Pancreas (tissue), 10 donors: ENCODE measurements at regions not wholly inside any gene's neighbourhood (a gene's known extent, or its start where the extent isn't known, plus 50 kb on each side); places are given as distances from the start of the nearest gene placed in this dataset.

Experiments used
- ATAC-seq, 4 donors: fragments of 200-7000 bp; cut with Tn5 transposase; one replicate each; pipeline versions ENCODE4 v1.8.0 to v1.9.1; 2020; ENCODE audit warnings: mild to moderate bottlenecking in 4 of 4, moderate library complexity in 4 of 4
- DNase-seq, 6 donors: peaks; one replicate each; pipeline ENCODE4 v3.0.0-alpha.2; 2020
- FAIRE-seq: peaks from 2 replicates; lab custom pipeline; 2012; peaks lifted over from hg19 to GRCh38; lab: Jason Lieb, UNC
- H3K27ac ChIP-seq, 4 donors: fragments of 200-600 bp; sonication (generic); 1 replicate in 3 of 4; 2 replicates in 1 of 4; pipeline versions ENCODE4 v1.5.0 to v1.8.0; 2020
- H3K27me3 ChIP-seq, 4 donors: fragments of 200-600 bp; one replicate each; pipeline ENCODE4 v1.8.0; 2021
- H3K36me3 ChIP-seq, 3 donors: fragments of 200-600 bp; sonication (generic) in 1 of 3; one replicate each; pipeline versions ENCODE4 v1.5.0 to v1.8.0; 2020 to 2021
- H3K4me1 ChIP-seq, 3 donors: fragments of 200-600 bp; one replicate each; pipeline ENCODE4 v1.8.0; 2021
- H3K4me3 ChIP-seq, 4 donors: fragments of 200-600 bp; sonication (generic) in 2 of 4; one replicate each; pipeline versions ENCODE4 v1.5.0 to v1.8.0; 2020 to 2021
- H3K9me3 ChIP-seq, 4 donors: fragments of 200-600 bp; one replicate each; pipeline ENCODE4 v1.8.0; 2021
- WGBS, 2 donors: extraction: QIAGEN DNeasy Blood & Tissue Kit; methylation state at CpG; one replicate each; pipeline ENCODE4 v1.1.7; 2013; 5-methylcytosine and 5-hydroxymethylcytosine counted together
- intact Hi-C, 3 donors: fragments of 100-400 bp; cut with DNase I; formaldehyde crosslinking; loops; one replicate each; pipeline versions ENCODE4 v1.11.1 to v1.14.2; 2022
- TF ChIP-seq, protein P1 (sequence below), 4 donors: fragments of 200-600 bp; sonication (generic) in 3 of 4; IDR thresholded peaks; one replicate each; pipeline versions ENCODE4 v1.5.0 to v1.8.0; 2021; ENCODE audit warnings: antibody characterized with exemption in 4 of 4
- donor health status: healthy with polysubstance abuse.
- donor health status: DM: no; HTN: no; CAD: no; lungs with moderate emphysema.
- donor health status: DM: no; HTN: no; CAD: no.
- donor health status: control.
- donor health status: control.
- donor health status: Bipolar disorder and iron deficiency.
- donor health status: DM: yes; HTN: yes; CAD: no.
- donor health status: DM: no; HTN: no; CAD: no.
- donor health status: DM: no; HTN: no; CAD: no.
- donor health status: DM: yes; HTN: yes; CAD: no.

DNA sequence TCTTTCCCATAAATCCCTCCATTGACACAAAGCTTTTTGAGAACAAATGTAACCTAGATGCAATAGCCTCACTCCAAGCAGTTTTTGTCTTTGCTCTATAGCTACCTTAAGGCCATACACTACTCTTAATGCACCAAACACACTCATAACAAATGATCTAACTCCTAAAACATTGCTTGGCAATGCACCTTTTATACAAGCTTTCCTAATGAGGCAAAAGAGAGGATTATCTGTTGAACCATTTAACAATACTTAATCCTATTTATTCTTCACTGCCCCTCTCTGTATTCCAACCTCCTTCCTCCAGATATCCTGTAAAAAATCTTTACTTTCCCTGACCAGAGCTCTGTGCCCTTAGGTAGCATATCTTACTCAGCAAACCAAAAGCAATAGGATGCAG lies 558.1 kb upstream of the MDFIC2 start:
- ATAC-seq (no peak), DNase-seq (no peak), FAIRE-seq (no peak)
- Histone ChIP-seq H3K27me3 (no peaks in the 10 kb centered on the region), H3K36me3 (no peaks in the 10 kb centered on the region), H3K4me1 (no peaks in the 10 kb centered on the region), H3K27ac (no peak overlapping the region), H3K9me3 (no peaks in the 10 kb centered on the region), H3K4me3 (no peak overlapping the region)
- intact Hi-C loops = no loop called here
- TF ChIP-seq, protein P1, sequence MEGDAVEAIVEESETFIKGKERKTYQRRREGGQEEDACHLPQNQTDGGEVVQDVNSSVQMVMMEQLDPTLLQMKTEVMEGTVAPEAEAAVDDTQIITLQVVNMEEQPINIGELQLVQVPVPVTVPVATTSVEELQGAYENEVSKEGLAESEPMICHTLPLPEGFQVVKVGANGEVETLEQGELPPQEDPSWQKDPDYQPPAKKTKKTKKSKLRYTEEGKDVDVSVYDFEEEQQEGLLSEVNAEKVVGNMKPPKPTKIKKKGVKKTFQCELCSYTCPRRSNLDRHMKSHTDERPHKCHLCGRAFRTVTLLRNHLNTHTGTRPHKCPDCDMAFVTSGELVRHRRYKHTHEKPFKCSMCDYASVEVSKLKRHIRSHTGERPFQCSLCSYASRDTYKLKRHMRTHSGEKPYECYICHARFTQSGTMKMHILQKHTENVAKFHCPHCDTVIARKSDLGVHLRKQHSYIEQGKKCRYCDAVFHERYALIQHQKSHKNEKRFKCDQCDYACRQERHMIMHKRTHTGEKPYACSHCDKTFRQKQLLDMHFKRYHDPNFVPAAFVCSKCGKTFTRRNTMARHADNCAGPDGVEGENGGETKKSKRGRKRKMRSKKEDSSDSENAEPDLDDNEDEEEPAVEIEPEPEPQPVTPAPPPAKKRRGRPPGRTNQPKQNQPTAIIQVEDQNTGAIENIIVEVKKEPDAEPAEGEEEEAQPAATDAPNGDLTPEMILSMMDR (IDR thresholded peaks at IDR 0.05) = no peak

DNA sequence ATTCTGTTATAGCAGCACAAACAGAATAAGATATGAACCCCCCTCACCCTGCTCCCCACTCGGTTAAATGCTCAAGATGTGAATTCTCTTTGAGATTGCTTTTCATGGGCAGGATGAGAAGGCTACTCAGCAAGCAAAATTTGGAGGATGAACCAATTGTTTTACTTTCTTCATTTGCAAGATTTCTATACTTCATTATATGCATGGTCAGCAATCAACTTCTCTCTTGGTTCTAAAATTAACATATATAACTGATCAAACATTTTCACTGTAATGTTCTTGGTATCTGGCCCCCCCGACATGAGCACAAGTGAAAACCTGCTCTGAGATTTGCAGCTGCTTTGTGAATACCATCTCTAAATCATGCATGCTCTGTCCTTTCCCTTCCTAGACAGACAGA lies 556.1 kb upstream of the MDFIC2 start:
- DNase-seq (no peak), ATAC-seq (no peak), FAIRE-seq (no peak)
- Histone ChIP-seq H3K4me1 (no peaks in the 10 kb centered on the region), H3K9me3 (no peaks in the 10 kb centered on the region), H3K27me3 (no peaks in the 10 kb centered on the region), H3K27ac (no peak overlapping the region), H3K4me3 (no peak overlapping the region), H3K36me3 (no peaks in the 10 kb centered on the region)
- intact Hi-C loops = no loop called here
- WGBS, 2 donors = 84 to 91% methylated on average over 2 of the region's 2 CpGs
- TF ChIP-seq, protein P1 (IDR thresholded peaks at IDR 0.05) = no peak

DNA sequence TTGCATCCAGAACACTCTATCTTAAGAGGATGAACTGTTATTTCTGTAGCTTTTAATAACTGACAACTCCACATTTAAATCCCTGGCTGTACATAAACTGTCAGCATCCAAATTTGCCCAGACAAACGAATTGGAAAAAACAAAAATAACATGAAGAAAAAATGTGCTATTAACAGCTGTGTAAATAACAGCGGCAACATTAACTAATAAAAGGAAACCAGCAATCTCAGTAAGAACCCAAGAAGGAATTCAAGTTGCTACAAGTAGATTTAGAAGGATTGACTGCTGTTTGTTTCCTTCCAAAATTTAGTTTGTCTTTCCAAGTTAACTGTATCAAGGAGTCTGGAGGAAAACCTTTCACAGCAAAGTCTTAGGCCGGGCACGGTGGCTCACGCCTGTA lies 550.6 kb upstream of the MDFIC2 start:
- Histone ChIP-seq H3K36me3 (no peaks in the 10 kb centered on the region), H3K9me3 (no peaks in the 10 kb centered on the region), H3K27ac (no peak overlapping the region), H3K4me3 (no peak overlapping the region), H3K27me3 (no peaks in the 10 kb centered on the region), H3K4me1 (no peaks in the 10 kb centered on the region)
- intact Hi-C loops = no loop called here
- 59 to 60% methylated on average over 5 of the region's 5 CpGs for WGBS, 2 donors
- FAIRE-seq (no peak), ATAC-seq (no peak), DNase-seq (no peak)
- TF ChIP-seq, protein P1 (IDR thresholded peaks at IDR 0.05) = no peak

DNA sequence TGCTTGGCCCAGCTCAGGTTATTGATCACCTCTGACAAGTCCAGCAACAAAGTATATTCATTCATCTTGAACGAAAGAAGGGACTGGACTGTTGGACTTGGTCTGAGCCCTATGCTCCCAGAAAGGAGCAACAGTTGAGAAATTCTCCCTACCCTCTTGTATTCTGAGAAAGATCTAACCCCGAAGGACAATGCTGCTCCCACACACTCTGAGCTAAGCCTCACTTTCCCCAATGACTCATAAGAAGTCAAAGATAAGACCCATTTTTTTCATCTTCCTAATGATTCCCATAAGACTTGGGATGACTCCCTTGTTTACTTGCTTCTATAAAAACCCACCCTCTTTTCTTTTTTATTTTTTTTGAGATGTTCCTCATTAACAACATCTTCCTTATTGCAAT lies 549.4 kb upstream of the MDFIC2 start:
- Histone ChIP-seq H3K27me3 (no peaks in the 10 kb centered on the region), H3K4me1 (no peaks in the 10 kb centered on the region), H3K9me3 (no peaks in the 10 kb centered on the region), H3K4me3 (no peak overlapping the region), H3K36me3 (no peaks in the 10 kb centered on the region), H3K27ac (no peak overlapping the region)
- TF ChIP-seq, protein P1 (IDR thresholded peaks at IDR 0.05) = no peak
- DNase-seq = no peak
- FAIRE-seq = no peak
- ATAC-seq = peak in 3 of 4 donors; percentile 21 to 60 (median 52)
- WGBS, 2 donors = 78 to 81% methylated on average over 2 of the region's 2 CpGs
- intact Hi-C loops = no loop called here

DNA sequence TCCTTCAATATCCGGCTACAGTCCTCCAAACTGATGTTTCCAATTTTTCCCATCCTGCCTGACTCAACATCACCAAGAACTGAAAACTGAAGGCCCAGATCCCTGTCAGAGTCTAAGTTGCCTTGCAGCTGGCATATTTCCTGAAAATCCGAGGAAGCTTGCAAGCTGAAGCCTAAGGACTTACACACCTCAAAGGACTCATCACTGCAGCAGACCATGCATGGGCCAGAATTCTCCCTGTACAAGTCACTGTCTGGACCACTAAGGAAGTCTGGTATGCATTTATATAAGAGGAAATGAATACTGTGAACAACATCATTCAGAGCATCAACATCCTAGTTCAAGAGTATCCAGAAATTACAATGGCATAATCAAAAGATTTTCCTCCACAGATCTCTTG lies 548.8 kb upstream of the MDFIC2 start:
- no peaks in the 10 kb centered on the region for H3K27me3 ChIP-seq
- WGBS, 2 donors = 80 to 88% methylated on average over 2 of the region's 2 CpGs
- ATAC-seq (peak in 1 of 4 donors; percentile 46), FAIRE-seq (no peak), DNase-seq (no peak)
- no peak overlapping the region for H3K27ac ChIP-seq
- no peaks in the 10 kb centered on the region for H3K36me3 ChIP-seq
- no peaks in the 10 kb centered on the region for H3K9me3 ChIP-seq
- no peaks in the 10 kb centered on the region for H3K4me1 ChIP-seq
- TF ChIP-seq, protein P1 (IDR thresholded peaks at IDR 0.05) = no peak
- H3K4me3 ChIP-seq = no peak overlapping the region
- intact Hi-C loops = no loop called here
